Breast epithelium (tissue), 3 donors: ENCODE measurements at regions not wholly inside any gene's neighbourhood (a gene's known extent, or its start where the extent isn't known, plus 50 kb on each side); places are given as distances from the start of the nearest gene placed in this dataset.

Experiments used
- CTCF ChIP-seq, 3 donors: fragments of 450-650 bp; IDR thresholded peaks; one replicate each; pipeline ENCODE4 v1.5.1; 2016 to 2017; ENCODE audit warnings: antibody characterized with exemption in 3 of 3, mild to moderate bottlenecking in 3 of 3, moderate library complexity in 3 of 3
- POLR2A ChIP-seq: fragments of 450-650 bp; IDR thresholded peaks from one replicate; pipeline ENCODE4 v1.6.1; 2016; ENCODE audit warnings: antibody characterized with exemption, mild to moderate bottlenecking, moderate library complexity
- POLR2AphosphoS5 ChIP-seq, 3 donors: sonication (generic); formaldehyde crosslinking; IDR thresholded peaks; one replicate each; pipeline ENCODE4 v1.6.1; 2017; ENCODE audit warnings: antibody characterized with exemption in 3 of 3

GRCh38 chr6:11845664-11846577, 67.3 kb upstream of the ADTRP start:
- TF ChIP-seq POLR2A, result no peak
- no peak for TF ChIP-seq POLR2AphosphoS5 (IDR thresholded peaks at IDR 0.05)
- TF ChIP-seq CTCF (IDR thresholded peaks at IDR 0.05), result no peak
